ENCODE measurements at regions not wholly inside any gene's neighbourhood (a gene's known extent, or its start where the extent isn't known, plus 50 kb on each side); places are given as distances from the start of the nearest gene placed in this dataset.

DNA sequence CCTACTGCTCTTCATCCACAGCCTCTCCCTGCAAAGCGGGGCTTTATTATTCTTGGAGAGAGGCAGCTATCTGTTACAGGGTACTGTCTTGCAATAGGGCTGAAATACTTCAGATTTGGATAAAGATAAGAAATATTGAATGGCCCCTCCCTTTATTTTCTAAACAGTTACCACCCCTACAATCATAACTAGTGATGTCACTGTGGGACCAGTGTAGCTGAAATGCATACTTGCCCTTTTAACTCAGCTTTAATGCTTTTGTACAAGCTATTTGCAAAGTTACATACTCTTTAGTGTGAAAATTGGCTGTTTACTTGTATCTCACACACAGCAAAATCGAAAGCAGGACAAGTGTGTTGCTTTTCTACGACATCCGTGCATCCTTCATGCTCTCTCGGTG, 261.7 kb upstream of the GATB start:
- TF ChIP-seq, protein P1, sequence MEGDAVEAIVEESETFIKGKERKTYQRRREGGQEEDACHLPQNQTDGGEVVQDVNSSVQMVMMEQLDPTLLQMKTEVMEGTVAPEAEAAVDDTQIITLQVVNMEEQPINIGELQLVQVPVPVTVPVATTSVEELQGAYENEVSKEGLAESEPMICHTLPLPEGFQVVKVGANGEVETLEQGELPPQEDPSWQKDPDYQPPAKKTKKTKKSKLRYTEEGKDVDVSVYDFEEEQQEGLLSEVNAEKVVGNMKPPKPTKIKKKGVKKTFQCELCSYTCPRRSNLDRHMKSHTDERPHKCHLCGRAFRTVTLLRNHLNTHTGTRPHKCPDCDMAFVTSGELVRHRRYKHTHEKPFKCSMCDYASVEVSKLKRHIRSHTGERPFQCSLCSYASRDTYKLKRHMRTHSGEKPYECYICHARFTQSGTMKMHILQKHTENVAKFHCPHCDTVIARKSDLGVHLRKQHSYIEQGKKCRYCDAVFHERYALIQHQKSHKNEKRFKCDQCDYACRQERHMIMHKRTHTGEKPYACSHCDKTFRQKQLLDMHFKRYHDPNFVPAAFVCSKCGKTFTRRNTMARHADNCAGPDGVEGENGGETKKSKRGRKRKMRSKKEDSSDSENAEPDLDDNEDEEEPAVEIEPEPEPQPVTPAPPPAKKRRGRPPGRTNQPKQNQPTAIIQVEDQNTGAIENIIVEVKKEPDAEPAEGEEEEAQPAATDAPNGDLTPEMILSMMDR (conservative IDR thresholded peaks at IDR 0.05 in 1 of 2, IDR thresholded peaks at IDR 0.05 in 1 of 2; ENCODE audit: extremely low read depth in 1 of 2, insufficient read depth in 1 of 2, low read depth in 1 of 2, low read length in 2 of 2): no peak
- no peak for TF ChIP-seq EZH2 (IDR thresholded peaks at IDR 0.05; ENCODE audit: borderline replicate concordance, low read length)
